Activated naive CD4-positive, alpha-beta T cell treated with anti-CD3 and anti-CD28 coated beads for 36 hours (primary cell): ENCODE measurements at regions not wholly inside any gene's neighbourhood (a gene's known extent, or its start where the extent isn't known, plus 50 kb on each side); places are given as distances from the start of the nearest gene placed in this dataset.

Source experiments
- CTCF ChIA-PET: fragments of 350-600 bp; sonication (Branson Sonifier 250); formaldehyde crosslinking; loops from one replicate; lab custom pipeline; 2021; ENCODE audit warnings: antibody characterized with exemption; lab: Charles Lee
- DNase-seq: peaks from one replicate; pipeline ENCODE4 v3.0.0-alpha.2; 2020
- H3K27ac Mint-ChIP-seq: one replicate; pipeline ENCODE4 v1.8.0; 2021; ENCODE audit warnings: mild to moderate bottlenecking, mixed read lengths
- H3K27me3 Mint-ChIP-seq: one replicate; pipeline ENCODE4 v1.8.0; 2021; ENCODE audit warnings: low read depth, mixed read lengths
- H3K36me3 Mint-ChIP-seq: one replicate; pipeline ENCODE4 v1.8.0; 2021; ENCODE audit warnings: low read depth, mixed read lengths
- H3K4me1 Mint-ChIP-seq: one replicate; pipeline ENCODE4 v1.8.0; 2021; ENCODE audit warnings: low read depth, mixed read lengths
- H3K4me3 Mint-ChIP-seq: one replicate; pipeline ENCODE4 v1.8.0; 2021; ENCODE audit warnings: mild to moderate bottlenecking, moderate library complexity, mixed read lengths
- H3K9me3 Mint-ChIP-seq: one replicate; pipeline ENCODE4 v1.8.0; 2021; ENCODE audit warnings: mixed read lengths
- intact Hi-C: fragments of 100-400 bp; cut with micrococcal nuclease; formaldehyde crosslinking; loops from one replicate; pipeline ENCODE4 v1.15.1; 2023

GRCh38 chr5:171509467-171509866, 90.0 kb downstream of the FGF18 start:
- no peaks in the 10 kb centered on the region for H3K4me1 Mint-ChIP-seq
- H3K4me3 Mint-ChIP-seq: no peak overlapping the region
- no peaks in the 10 kb centered on the region for H3K36me3 Mint-ChIP-seq
- DNase-seq: no peak
- intact Hi-C loops: no loop called here
- H3K27ac Mint-ChIP-seq: no peak overlapping the region
- peaks cover 5% of the 10 kb centered on the region for H3K27me3 Mint-ChIP-seq
- CTCF ChIA-PET: no interaction called here
- no peaks in the 10 kb centered on the region for H3K9me3 Mint-ChIP-seq

GRCh38 chr5:171512397-171512796, 93.0 kb downstream of the FGF18 start:
- H3K27ac Mint-ChIP-seq: no peak overlapping the region
- no peak for DNase-seq
- peaks cover 8% of the 10 kb centered on the region for H3K27me3 Mint-ChIP-seq
- CTCF ChIA-PET: no interaction called here
- no peaks in the 10 kb centered on the region for H3K4me1 Mint-ChIP-seq
- H3K4me3 Mint-ChIP-seq: no peak overlapping the region
- no peaks in the 10 kb centered on the region for H3K36me3 Mint-ChIP-seq
- H3K9me3 Mint-ChIP-seq: no peaks in the 10 kb centered on the region
- intact Hi-C loops: no loop called here

GRCh38 chr5:171513591-171513990, 94.1 kb downstream of the FGF18 start:
- H3K9me3 Mint-ChIP-seq: no peaks in the 10 kb centered on the region
- no peak for DNase-seq
- peaks cover 12% of the 10 kb centered on the region for H3K27me3 Mint-ChIP-seq
- H3K36me3 Mint-ChIP-seq: no peaks in the 10 kb centered on the region
- intact Hi-C loops: no loop called here
- no peaks in the 10 kb centered on the region for H3K4me1 Mint-ChIP-seq
- CTCF ChIA-PET: interaction anchor here (0.6 kb wide), 1 partner anchor 477 kb away, joined by 3 read pairs; no protein-coding TSS in a partner anchor
- H3K4me3 Mint-ChIP-seq: no peak overlapping the region
- no peak overlapping the region for H3K27ac Mint-ChIP-seq

GRCh38 chr5:171518916-171519315, 99.5 kb downstream of the FGF18 start:
- intact Hi-C loops: no loop called here
- no peak overlapping the region for H3K27ac Mint-ChIP-seq
- H3K36me3 Mint-ChIP-seq: no peaks in the 10 kb centered on the region
- peaks cover 12% of the 10 kb centered on the region for H3K27me3 Mint-ChIP-seq
- DNase-seq: no peak
- H3K4me3 Mint-ChIP-seq: no peak overlapping the region
- H3K4me1 Mint-ChIP-seq: no peaks in the 10 kb centered on the region
- H3K9me3 Mint-ChIP-seq: no peaks in the 10 kb centered on the region
- CTCF ChIA-PET: no interaction called here

GRCh38 chr5:171520300-171521174, 101.1 kb downstream of the FGF18 start:
- DNase-seq: no peak
- CTCF ChIA-PET: no interaction called here
- no peaks in the 10 kb centered on the region for H3K9me3 Mint-ChIP-seq
- no peak overlapping the region for H3K27ac Mint-ChIP-seq
- no peaks in the 10 kb centered on the region for H3K36me3 Mint-ChIP-seq
- intact Hi-C loops: no loop called here
- peaks cover 13% of the 10 kb centered on the region for H3K27me3 Mint-ChIP-seq
- H3K4me3 Mint-ChIP-seq: no peak overlapping the region
- H3K4me1 Mint-ChIP-seq: no peaks in the 10 kb centered on the region

GRCh38 chr5:171521219-171521633, 101.8 kb downstream of the FGF18 start:
- no peaks in the 10 kb centered on the region for H3K4me1 Mint-ChIP-seq
- CTCF ChIA-PET: interaction anchor here (1.5 kb wide), 1 partner anchor 37 kb away, joined by 3 read pairs; no protein-coding TSS in a partner anchor

GRCh38 chr5:171521679-171522078, 102.2 kb downstream of the FGF18 start:
- H3K36me3 Mint-ChIP-seq: no peaks in the 10 kb centered on the region
- no peak overlapping the region for H3K27ac Mint-ChIP-seq

More at GRCh38 chr5:171521219-171521633, 101.8 kb downstream of the FGF18 start:
- H3K36me3 Mint-ChIP-seq: no peaks in the 10 kb centered on the region
- intact Hi-C loops: no loop called here
- H3K27me3 Mint-ChIP-seq: peaks cover 13% of the 10 kb centered on the region
- no peak overlapping the region for H3K27ac Mint-ChIP-seq
- no peak for DNase-seq
- H3K4me3 Mint-ChIP-seq: no peak overlapping the region
- no peaks in the 10 kb centered on the region for H3K9me3 Mint-ChIP-seq

GRCh38 chr5:171523781-171524180, 104.3 kb downstream of the FGF18 start:
- Mint-ChIP-seq H3K4me3 (no peak overlapping the region), H3K27me3 (peaks cover 9% of the 10 kb centered on the region), H3K9me3 (no peaks in the 10 kb centered on the region), H3K27ac (no peak overlapping the region), H3K36me3 (no peaks in the 10 kb centered on the region), H3K4me1 (no peaks in the 10 kb centered on the region)
- CTCF ChIA-PET: no interaction called here
- intact Hi-C loops: no loop called here
- no peak for DNase-seq

More at GRCh38 chr5:171521679-171522078, 102.2 kb downstream of the FGF18 start:
- no peaks in the 10 kb centered on the region for H3K9me3 Mint-ChIP-seq
- no peaks in the 10 kb centered on the region for H3K4me1 Mint-ChIP-seq
- CTCF ChIA-PET: interaction anchor here (1.5 kb wide), 1 partner anchor 37 kb away, joined by 3 read pairs; no protein-coding TSS in a partner anchor
- no peak for DNase-seq
- no peak overlapping the region for H3K4me3 Mint-ChIP-seq
- peaks cover 13% of the 10 kb centered on the region for H3K27me3 Mint-ChIP-seq
- intact Hi-C loops: no loop called here

GRCh38 chr5:171524466-171524865, 105.0 kb downstream of the FGF18 start:
- no peaks in the 10 kb centered on the region for H3K36me3 Mint-ChIP-seq
- H3K27me3 Mint-ChIP-seq: peaks cover 6% of the 10 kb centered on the region
- H3K4me1 Mint-ChIP-seq: no peaks in the 10 kb centered on the region
- H3K4me3 Mint-ChIP-seq: no peak overlapping the region
- CTCF ChIA-PET: no interaction called here
- DNase-seq: no peak
- no peaks in the 10 kb centered on the region for H3K9me3 Mint-ChIP-seq
- intact Hi-C loops: no loop called here
- no peak overlapping the region for H3K27ac Mint-ChIP-seq

- no peak for DNase-seq
- CTCF ChIA-PET: interaction anchor here (0.9 kb wide), 1 partner anchor 40 kb away, joined by 3 read pairs; no protein-coding TSS in a partner anchor
- Mint-ChIP-seq H3K4me1 (no peaks in the 10 kb centered on the region), H3K9me3 (no peaks in the 10 kb centered on the region), H3K27ac (no peak overlapping the region), H3K36me3 (no peaks in the 10 kb centered on the region), H3K27me3 (peaks cover 6% of the 10 kb centered on the region), H3K4me3 (no peak overlapping the region)
- intact Hi-C loops: no loop called here
These were observed 105.6 kb downstream of the FGF18 start for GRCh38 chr5:171525085-171525484.

GRCh38 chr5:171528036-171528435, 108.6 kb downstream of the FGF18 start:
- intact Hi-C loops: no loop called here
- H3K27ac Mint-ChIP-seq: no peak overlapping the region

GRCh38 chr5:171528865-171529614, 109.6 kb downstream of the FGF18 start:
- DNase-seq: no peak
- Mint-ChIP-seq H3K36me3 (no peaks in the 10 kb centered on the region), H3K27ac (no peak overlapping the region), H3K4me1 (peaks cover 3% of the 10 kb centered on the region), H3K4me3 (no peak overlapping the region), H3K27me3 (peaks cover 8% of the 10 kb centered on the region), H3K9me3 (no peaks in the 10 kb centered on the region)
- CTCF ChIA-PET: no interaction called here
- intact Hi-C loops: no loop called here

More at GRCh38 chr5:171528036-171528435, 108.6 kb downstream of the FGF18 start:
- CTCF ChIA-PET: no interaction called here
- H3K4me1 Mint-ChIP-seq: no peaks in the 10 kb centered on the region
- H3K4me3 Mint-ChIP-seq: no peak overlapping the region
- DNase-seq: no peak
- H3K9me3 Mint-ChIP-seq: no peaks in the 10 kb centered on the region
- peaks cover 10% of the 10 kb centered on the region for H3K27me3 Mint-ChIP-seq
- no peaks in the 10 kb centered on the region for H3K36me3 Mint-ChIP-seq
